Hepatocyte (in vitro differentiated cells): ENCODE measurements at regions not wholly inside any gene's neighbourhood (a gene's known extent, or its start where the extent isn't known, plus 50 kb on each side); places are given as distances from the start of the nearest gene placed in this dataset.

Source experiments
- DNase-seq: peaks from one replicate; pipeline ENCODE4 v3.0.0-alpha.2; 2016; ENCODE audit warnings: low spot score
- H2AFZ ChIP-seq: fragments of 200-600 bp; sonication (generic); 2 replicates; pipeline ENCODE4 v1.6.0; 2016; ENCODE audit warnings: antibody characterized with exemption, mild to moderate bottlenecking
- H3K27ac ChIP-seq: fragments of 200-600 bp; sonication (generic); 2 replicates; pipeline ENCODE4 v1.5.1; 2016; ENCODE audit warnings: mild to moderate bottlenecking
- H3K27me3 ChIP-seq: fragments of 200-600 bp; sonication (generic); 2 replicates; pipeline ENCODE4 v1.6.1; 2016
- H3K36me3 ChIP-seq: fragments of 200-600 bp; sonication (generic); replicated peaks from 2 replicates; pipeline ENCODE4 v1.5.1; 2016; ENCODE audit warnings: low read depth; ENCODE audit not compliant: insufficient read depth
- H3K4me1 ChIP-seq: fragments of 200-600 bp; sonication (generic); 2 replicates; pipeline ENCODE4 v1.5.1; 2016; ENCODE audit warnings: mild to moderate bottlenecking, moderate library complexity; ENCODE audit not compliant: insufficient read depth
- H3K4me2 ChIP-seq: fragments of 200-600 bp; sonication (generic); 2 replicates; pipeline ENCODE4 v1.6.0; 2016
- H3K4me3 ChIP-seq: fragments of 200-600 bp; sonication (generic); 2 replicates; pipeline ENCODE4 v1.5.1; 2016; ENCODE audit warnings: mild to moderate bottlenecking
- H3K79me2 ChIP-seq: fragments of 200-600 bp; sonication (generic); 2 replicates; pipeline ENCODE4 v1.6.0; 2017; ENCODE audit warnings: mild to moderate bottlenecking
- H3K9me2 ChIP-seq: fragments of 200-600 bp; sonication (generic); replicated peaks from 2 replicates; pipeline ENCODE4 v1.6.0; 2017; ENCODE audit warnings: mild to moderate bottlenecking; ENCODE audit not compliant: insufficient read depth
- H3K9me3 ChIP-seq: fragments of 200-600 bp; sonication (generic); 2 replicates; pipeline ENCODE4 v1.5.1; 2016; ENCODE audit warnings: low read depth, mild to moderate bottlenecking
- H4K20me1 ChIP-seq: fragments of 200-600 bp; sonication (generic); 2 replicates; pipeline ENCODE4 v1.6.0; 2016; ENCODE audit warnings: mild to moderate bottlenecking; ENCODE audit not compliant: insufficient read depth, poor library complexity, severe bottlenecking
- CTCF ChIP-seq: fragments of 200-600 bp; sonication (generic); IDR thresholded peaks from 2 replicates; pipeline ENCODE4 v1.5.1; 2016; ENCODE audit warnings: antibody characterized with exemption, mild to moderate bottlenecking; ENCODE audit not compliant: poor library complexity
- EZH2 ChIP-seq: fragments of 200-600 bp; sonication (generic); IDR thresholded peaks from 2 replicates; pipeline ENCODE4 v1.6.1; 2016; ENCODE audit warnings: antibody characterized with exemption, mild to moderate bottlenecking, borderline replicate concordance
- EZH2phosphoT487 ChIP-seq: fragments of 200-600 bp; sonication (generic); IDR thresholded peaks from one replicate; pipeline ENCODE4 v1.6.1; 2018; ENCODE audit warnings: antibody characterized with exemption, mild to moderate bottlenecking, low read depth, moderate library complexity; ENCODE audit not compliant: unreplicated experiment, severe bottlenecking
- WGBS: methylation state at CpG from one replicate; pipeline ENCODE4 v1.1.6; 2016; ENCODE audit warnings: low lambda C conversion rate; ENCODE audit errors: missing lambda C conversion rate; 5-methylcytosine and 5-hydroxymethylcytosine counted together

- peaks cover 4% of the 10 kb centered on the region for H3K4me1 ChIP-seq
- WGBS = 95% methylated on average over 2 of the region's 2 CpGs
- no peak overlapping the region for H3K4me2 ChIP-seq
- no peaks in the 10 kb centered on the region for H4K20me1 ChIP-seq
- no peaks in the 10 kb centered on the region for H3K9me3 ChIP-seq
- TF ChIP-seq CTCF = no peak
- TF ChIP-seq EZH2 = no peak
- no peak for TF ChIP-seq EZH2phosphoT487
- no peak for DNase-seq
- no peaks in the 10 kb centered on the region for H3K9me2 ChIP-seq
- H3K79me2 ChIP-seq = no peaks in the 10 kb centered on the region
- H3K27ac ChIP-seq = no peak overlapping the region
- no peaks in the 10 kb centered on the region for H3K27me3 ChIP-seq
- no peak overlapping the region for H2AFZ ChIP-seq
- no peaks in the 10 kb centered on the region for H3K36me3 ChIP-seq
- no peak overlapping the region for H3K4me3 ChIP-seq
Measured at GRCh38 chr14:53626761-53627160, 329.9 kb downstream of the BMP4 start.

- 86% methylated on average over 3 of the region's 3 CpGs for WGBS
- Histone ChIP-seq H3K27me3 (no peaks in the 10 kb centered on the region), H3K27ac (no peak overlapping the region), H3K9me2 (no peaks in the 10 kb centered on the region), H3K4me2 (no peak overlapping the region), H3K79me2 (no peaks in the 10 kb centered on the region), H3K36me3 (no peaks in the 10 kb centered on the region), H4K20me1 (no peaks in the 10 kb centered on the region), H3K4me3 (no peak overlapping the region), H2AFZ (no peak overlapping the region), H3K9me3 (no peaks in the 10 kb centered on the region), H3K4me1 (no peaks in the 10 kb centered on the region)
- DNase-seq = no peak
- TF ChIP-seq EZH2 = no peak
Measured at GRCh38 chr14:53622447-53622846, 334.2 kb downstream of the BMP4 start.

GRCh38 chr14:53621921-53622320, 334.7 kb downstream of the BMP4 start:
- 76% methylated on average over 2 of the region's 2 CpGs for WGBS

GRCh38 chr14:53621433-53621832, 335.2 kb downstream of the BMP4 start:
- no peaks in the 10 kb centered on the region for H3K9me3 ChIP-seq
- H3K4me1 ChIP-seq = no peaks in the 10 kb centered on the region
- H3K27me3 ChIP-seq = no peaks in the 10 kb centered on the region

More at GRCh38 chr14:53621921-53622320, 334.7 kb downstream of the BMP4 start:
- no peak overlapping the region for H2AFZ ChIP-seq
- H3K9me3 ChIP-seq = no peaks in the 10 kb centered on the region
- no peak overlapping the region for H3K27ac ChIP-seq
- no peak overlapping the region for H3K4me3 ChIP-seq
- no peaks in the 10 kb centered on the region for H3K79me2 ChIP-seq
- H3K27me3 ChIP-seq = no peaks in the 10 kb centered on the region
- H3K4me2 ChIP-seq = no peak overlapping the region
- DNase-seq = no peak
- TF ChIP-seq CTCF (no peak), EZH2phosphoT487 (no peak), EZH2 (no peak)
- H3K36me3 ChIP-seq = no peaks in the 10 kb centered on the region
- no peaks in the 10 kb centered on the region for H4K20me1 ChIP-seq
- no peaks in the 10 kb centered on the region for H3K4me1 ChIP-seq
- no peaks in the 10 kb centered on the region for H3K9me2 ChIP-seq

More at GRCh38 chr14:53621433-53621832, 335.2 kb downstream of the BMP4 start:
- H3K4me2 ChIP-seq = no peak overlapping the region
- no peak for DNase-seq
- H3K27ac ChIP-seq = no peak overlapping the region
- H3K4me3 ChIP-seq = no peak overlapping the region
- TF ChIP-seq EZH2 (no peak), EZH2phosphoT487 (no peak), CTCF (no peak)
- H3K79me2 ChIP-seq = no peaks in the 10 kb centered on the region
- WGBS = 92% methylated on average over 3 of the region's 3 CpGs
- H4K20me1 ChIP-seq = no peaks in the 10 kb centered on the region
- no peak overlapping the region for H2AFZ ChIP-seq
- no peaks in the 10 kb centered on the region for H3K36me3 ChIP-seq
- H3K9me2 ChIP-seq = no peaks in the 10 kb centered on the region
